HL-60 (cell line): ENCODE measurements at regions not wholly inside any gene's neighbourhood (a gene's known extent, or its start where the extent isn't known, plus 50 kb on each side); places are given as distances from the start of the nearest gene placed in this dataset.

Experiments
- CTCF ChIP-seq: IDR thresholded peaks from one replicate; pipeline ENCODE4 v1.5.1; 2011; ENCODE audit warnings: low read length, control low read depth, inconsistent platforms; ENCODE audit not compliant: insufficient read depth
- POLR2AphosphoS5 ChIP-seq: IDR thresholded peaks from 2 replicates; pipeline ENCODE4 v1.6.1; 2012; ENCODE audit warnings: low read depth
- REST ChIP-seq: IDR thresholded peaks from 2 replicates; pipeline ENCODE4 v1.6.1; 2012; ENCODE audit warnings: low read depth; ENCODE audit not compliant: insufficient replicate concordance

DNA sequence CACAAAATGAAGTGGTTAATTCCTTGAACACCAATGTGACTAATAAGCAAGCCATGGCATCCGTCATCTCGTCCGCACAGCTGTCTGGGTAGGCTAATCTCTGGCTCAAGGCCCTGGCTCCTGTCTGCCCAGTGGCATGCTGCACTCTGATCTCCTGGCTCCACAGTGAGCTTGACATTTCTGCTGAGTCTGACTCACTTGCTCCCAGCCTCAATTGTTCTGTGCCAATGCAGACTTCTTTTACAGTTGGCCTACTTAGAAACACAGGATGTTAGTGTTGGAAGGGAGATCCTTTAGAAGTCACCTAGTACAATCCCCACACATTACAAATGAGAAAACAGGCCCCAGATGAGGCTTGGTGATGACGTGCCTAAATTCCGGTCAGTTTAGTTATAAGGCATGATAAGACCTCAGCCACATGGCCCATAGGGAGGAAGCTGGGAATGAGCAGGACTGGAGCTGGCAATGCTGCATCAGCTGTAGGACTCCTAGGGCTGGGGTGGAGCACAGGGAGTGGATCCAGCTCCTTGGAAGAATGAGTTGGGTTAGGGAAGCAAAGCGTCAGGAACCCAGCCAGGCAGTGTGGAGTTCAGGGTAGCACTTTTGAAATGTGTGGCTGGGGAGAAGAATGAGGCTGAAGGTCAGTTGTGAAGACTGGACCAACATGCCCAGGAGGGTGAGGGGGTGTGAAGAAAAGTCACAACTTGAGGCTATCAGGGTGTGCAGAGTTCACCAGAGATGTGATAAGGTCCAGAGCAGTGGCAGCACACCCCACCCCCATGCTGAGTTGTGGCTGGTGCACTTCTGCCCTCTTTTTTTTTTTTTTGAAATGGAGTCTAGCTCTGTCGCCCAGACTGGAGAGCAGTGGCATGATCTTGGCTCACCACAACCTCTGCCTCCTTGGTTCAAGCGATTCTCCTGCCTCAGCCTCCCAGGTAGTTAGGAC lies 70.2 kb upstream of the EED start:
- TF ChIP-seq CTCF (no peak), POLR2AphosphoS5 (no peak), REST (no peak)
